H9 (cell line): ENCODE measurements at regions not wholly inside any gene's neighbourhood (a gene's known extent, or its start where the extent isn't known, plus 50 kb on each side); places are given as distances from the start of the nearest gene placed in this dataset.

Experiments used
- DNase-seq: peaks from one replicate; pipeline ENCODE4 v3.0.0-alpha.2; 2017
- H2AFZ ChIP-seq: one replicate; pipeline ENCODE4 v1.6.1; 2013; ENCODE audit warnings: mild to moderate bottlenecking, low read length, control low read depth, moderate library complexity
- H2AK5ac ChIP-seq: 2 replicates; pipeline ENCODE4 v1.6.1; 2013; ENCODE audit warnings: low read length, control low read depth, mixed read lengths; ENCODE audit not compliant: insufficient read length
- H2BK120ac ChIP-seq: one replicate; pipeline ENCODE4 v1.6.1; 2013; ENCODE audit warnings: low read depth, mild to moderate bottlenecking, low read length, control low read depth, inconsistent platforms; ENCODE audit not compliant: poor library complexity, severe bottlenecking
- H2BK12ac ChIP-seq: 2 replicates; pipeline ENCODE4 v1.6.1; 2013; ENCODE audit warnings: low read length, control low read depth, mixed read lengths, low read depth; ENCODE audit not compliant: insufficient read length
- H2BK15ac ChIP-seq: 2 replicates; pipeline ENCODE4 v1.6.1; 2013; ENCODE audit warnings: low read depth, low read length, control low read depth
- H2BK20ac ChIP-seq: one replicate; pipeline ENCODE4 v1.6.1; 2013; ENCODE audit warnings: low read depth, mild to moderate bottlenecking, low read length, control low read depth, inconsistent platforms; ENCODE audit not compliant: poor library complexity, severe bottlenecking
- H2BK5ac ChIP-seq: 2 replicates; pipeline ENCODE4 v1.6.1; 2013; ENCODE audit warnings: low read length, control low read depth, mixed read lengths; ENCODE audit not compliant: insufficient read length
- H3K14ac ChIP-seq: 2 replicates; pipeline ENCODE4 v1.6.1; 2013; ENCODE audit warnings: low read length, control low read depth; ENCODE audit not compliant: insufficient read depth
- H3K18ac ChIP-seq: 2 replicates; pipeline ENCODE4 v1.6.1; 2013; ENCODE audit warnings: low read depth, mild to moderate bottlenecking, mixed read lengths, low read length, control low read depth; ENCODE audit not compliant: insufficient read length
- H3K23ac ChIP-seq: 2 replicates; pipeline ENCODE4 v1.6.1; 2013; ENCODE audit warnings: low read length, control low read depth, mixed read lengths, low read depth; ENCODE audit not compliant: insufficient read length
- H3K23me2 ChIP-seq: 2 replicates; pipeline ENCODE4 v1.6.1; 2013; ENCODE audit warnings: low read depth, mild to moderate bottlenecking, mixed read lengths, low read length, control low read depth; ENCODE audit not compliant: insufficient read length, poor library complexity, severe bottlenecking
- H3K27ac ChIP-seq: 2 replicates; pipeline ENCODE4 v1.5.1; 2013; ENCODE audit warnings: low read length, control low read depth, mixed read lengths, low read depth; ENCODE audit not compliant: insufficient read length
- H3K27me3 ChIP-seq: 2 replicates; pipeline ENCODE4 v1.6.1; 2013; ENCODE audit warnings: low read length, control low read depth, inconsistent platforms; ENCODE audit not compliant: insufficient read depth
- H3K4ac ChIP-seq: 2 replicates; pipeline ENCODE4 v1.6.1; 2013; ENCODE audit warnings: low read depth, mild to moderate bottlenecking, control low read depth, inconsistent platforms, low read length, moderate library complexity
- H3K4me1 ChIP-seq: 2 replicates; pipeline ENCODE4 v1.6.1; 2013; ENCODE audit warnings: low read length, control low read depth, inconsistent platforms; ENCODE audit not compliant: insufficient read depth
- H3K4me2 ChIP-seq: 2 replicates; pipeline ENCODE4 v1.6.1; 2013; ENCODE audit warnings: low read length, control low read depth, mixed read lengths; ENCODE audit not compliant: insufficient read length, insufficient read depth
- H3K56ac ChIP-seq: 2 replicates; pipeline ENCODE4 v1.6.1; 2013; ENCODE audit warnings: low read depth, mild to moderate bottlenecking, mixed read lengths, low read length, control low read depth; ENCODE audit not compliant: insufficient read length
- H3K79me1 ChIP-seq: 2 replicates; pipeline ENCODE4 v1.6.1; 2013; ENCODE audit warnings: low read depth, mild to moderate bottlenecking, moderate library complexity, low read length, control low read depth, inconsistent platforms; ENCODE audit not compliant: insufficient read depth, poor library complexity, severe bottlenecking
- H3K79me2 ChIP-seq: 2 replicates; pipeline ENCODE4 v1.6.1; 2013; ENCODE audit warnings: low read length, control low read depth, inconsistent platforms; ENCODE audit not compliant: insufficient read depth
- H3K9ac ChIP-seq: 2 replicates; pipeline ENCODE4 v1.6.1; 2013; ENCODE audit warnings: low read length, control low read depth, mixed read lengths; ENCODE audit not compliant: insufficient read length; ENCODE audit errors: extremely low read depth
- H3K9me3 ChIP-seq: one replicate; pipeline ENCODE4 v1.6.1; 2013; ENCODE audit warnings: low read depth, low read length, inconsistent platforms; ENCODE audit not compliant: control insufficient read depth
- H3T11ph ChIP-seq: one replicate; pipeline ENCODE4 v1.6.1; 2013; ENCODE audit warnings: mild to moderate bottlenecking, low read length, control low read depth, inconsistent platforms
- H4K20me1 ChIP-seq: one replicate; pipeline ENCODE4 v1.6.1; 2013; ENCODE audit not compliant: control insufficient read depth, insufficient read length, insufficient read depth
- H4K5ac ChIP-seq: 2 replicates; pipeline ENCODE4 v1.6.1; 2013; ENCODE audit warnings: low read depth, mild to moderate bottlenecking, mixed read lengths, low read length, control low read depth; ENCODE audit not compliant: insufficient read length
- H4K8ac ChIP-seq: replicated peaks from 2 replicates; pipeline ENCODE4 v1.6.1; 2013; ENCODE audit warnings: low read length, control low read depth, mixed read lengths, low read depth; ENCODE audit not compliant: insufficient read length
- H4K91ac ChIP-seq: 2 replicates; pipeline ENCODE4 v1.6.1; 2013; ENCODE audit warnings: low read depth, mild to moderate bottlenecking, moderate library complexity, mixed read lengths, low read length, control low read depth; ENCODE audit not compliant: insufficient read length
- H3K27ac Mint-ChIP-seq, 3 experiments: 2 replicates in 2 of 3; 3 replicates in 1 of 3; pipeline ENCODE4 v1.8.0; 2020 to 2021; ENCODE audit warnings: mixed read lengths in 3 of 3, mild to moderate bottlenecking in 1 of 3, moderate library complexity in 1 of 3
- H3K27me3 Mint-ChIP-seq: 2 replicates; pipeline ENCODE4 v1.8.0; 2021; ENCODE audit warnings: low read depth, mild to moderate bottlenecking, moderate library complexity, mixed read lengths
- H3K36me3 Mint-ChIP-seq, 3 experiments: 2 replicates in 2 of 3; 3 replicates in 1 of 3; pipeline ENCODE4 v1.8.0; 2020 to 2021; ENCODE audit warnings: low read depth in 3 of 3, mixed read lengths in 3 of 3; ENCODE audit not compliant: insufficient read depth in 1 of 3
- H3K4me1 Mint-ChIP-seq, 2 experiments: 2 replicates each; pipeline ENCODE4 v1.8.0; 2020; ENCODE audit warnings: mixed read lengths in 2 of 2
- H3K4me3 Mint-ChIP-seq, 2 experiments: 2 replicates in 1 of 2; 3 replicates in 1 of 2; pipeline ENCODE4 v1.8.0; 2020 to 2021; ENCODE audit warnings: mild to moderate bottlenecking in 2 of 2, mixed read lengths in 2 of 2, moderate library complexity in 1 of 2
- H3K9me3 Mint-ChIP-seq, 2 experiments: 2 replicates in 1 of 2; 3 replicates in 1 of 2; pipeline ENCODE4 v1.8.0; 2020; ENCODE audit warnings: mild to moderate bottlenecking in 2 of 2, mixed read lengths in 2 of 2, moderate library complexity in 1 of 2
- CTCF ChIP-seq: fragments of 200-600 bp; sonication (generic); conservative IDR thresholded peaks from 3 replicates; pipeline ENCODE4 v1.8.0; 2021; ENCODE audit warnings: antibody characterized with exemption, mild to moderate bottlenecking
- WGBS: extraction: QIAGEN DNeasy Blood & Tissue Kit; methylation state at CpG from one replicate; pipeline ENCODE4 v1.1.7; 2013; ENCODE audit warnings: missing lambda C conversion rate, low lambda C conversion rate, mixed read lengths; ENCODE audit not compliant: insufficient read length; ENCODE audit errors: extremely low coverage; 5-methylcytosine and 5-hydroxymethylcytosine counted together

- Mint-ChIP-seq H3K27ac (no peak overlapping the region), H3K4me1 (no peaks in the 10 kb centered on the region), H3K9me3 (peaks cover 0 to 3% of the 10 kb centered on the region in 2 experiments; a peak in 1 of 5 replicates), H3K36me3 (no peaks in the 10 kb centered on the region), H3K27me3 (peaks cover 7% of the 10 kb centered on the region), H3K4me3 (no peak overlapping the region)
- H2AFZ ChIP-seq: no peak overlapping the region
- H4K5ac ChIP-seq: no peak overlapping the region
- no peak overlapping the region for H3K4me2 ChIP-seq
- no peak overlapping the region for H4K8ac ChIP-seq
- H4K20me1 ChIP-seq: no peaks in the 10 kb centered on the region
- H3K23ac ChIP-seq: no peak overlapping the region
- H2BK15ac ChIP-seq: no peak overlapping the region
- H3K23me2 ChIP-seq: no peaks in the 10 kb centered on the region
- H2BK12ac ChIP-seq: no peak overlapping the region
- no peak for TF ChIP-seq CTCF
- DNase-seq: no peak
- no peaks in the 10 kb centered on the region for H3K27me3 ChIP-seq
- H3K56ac ChIP-seq: no peak overlapping the region
- H2AK5ac ChIP-seq: no peak overlapping the region
- H3K27ac ChIP-seq: no peak overlapping the region
- no CpG with 5 or more reads among the region's 3 CpGs for WGBS
- no peak overlapping the region for H3K14ac ChIP-seq
- no peak overlapping the region for H2BK20ac ChIP-seq
- H2BK5ac ChIP-seq: no peak overlapping the region
- no peaks in the 10 kb centered on the region for H3K79me1 ChIP-seq
- H3K18ac ChIP-seq: no peak overlapping the region
- H3K4ac ChIP-seq: no peak overlapping the region
- H3T11ph ChIP-seq: no peak overlapping the region
- no peak overlapping the region for H4K91ac ChIP-seq
- no peak overlapping the region for H2BK120ac ChIP-seq
- no peaks in the 10 kb centered on the region for H3K4me1 ChIP-seq
- H3K9ac ChIP-seq: no peak overlapping the region
- H3K79me2 ChIP-seq: no peaks in the 10 kb centered on the region
- no peaks in the 10 kb centered on the region for H3K9me3 ChIP-seq
Observed at GRCh38 chr3:4139462-4140140, 163.6 kb upstream of the SETMAR start.
